Panc1 (cell line): ENCODE measurements at regions not wholly inside any gene's neighbourhood (a gene's known extent, or its start where the extent isn't known, plus 50 kb on each side); places are given as distances from the start of the nearest gene placed in this dataset.

Source experiments
- POLR2AphosphoS5 ChIP-seq: IDR thresholded peaks from 2 replicates; pipeline ENCODE4 v1.6.1; 2012; ENCODE audit warnings: mild to moderate bottlenecking, low read depth, low read length, moderate library complexity
- SIN3A ChIP-seq: IDR thresholded peaks from 2 replicates; pipeline ENCODE4 v1.6.1; 2012; ENCODE audit warnings: low read depth, mild to moderate bottlenecking, low read length, moderate library complexity, borderline replicate concordance; ENCODE audit not compliant: insufficient read depth
- TCF7L2 ChIP-seq: IDR thresholded peaks from 2 replicates; pipeline ENCODE4 v1.6.1; 2011; ENCODE audit warnings: mild to moderate bottlenecking, low read depth, low read length, inconsistent platforms
- TF ChIP-seq, protein P1 (sequence below): fragments of 450-650 bp; IDR thresholded peaks from 2 replicates; pipeline ENCODE4 v1.5.1; 2017; ENCODE audit warnings: mild to moderate bottlenecking

GRCh38 chr6:86355271-86355670 lies 582.1 kb upstream of the HTR1E start:
- TF ChIP-seq, protein P1, sequence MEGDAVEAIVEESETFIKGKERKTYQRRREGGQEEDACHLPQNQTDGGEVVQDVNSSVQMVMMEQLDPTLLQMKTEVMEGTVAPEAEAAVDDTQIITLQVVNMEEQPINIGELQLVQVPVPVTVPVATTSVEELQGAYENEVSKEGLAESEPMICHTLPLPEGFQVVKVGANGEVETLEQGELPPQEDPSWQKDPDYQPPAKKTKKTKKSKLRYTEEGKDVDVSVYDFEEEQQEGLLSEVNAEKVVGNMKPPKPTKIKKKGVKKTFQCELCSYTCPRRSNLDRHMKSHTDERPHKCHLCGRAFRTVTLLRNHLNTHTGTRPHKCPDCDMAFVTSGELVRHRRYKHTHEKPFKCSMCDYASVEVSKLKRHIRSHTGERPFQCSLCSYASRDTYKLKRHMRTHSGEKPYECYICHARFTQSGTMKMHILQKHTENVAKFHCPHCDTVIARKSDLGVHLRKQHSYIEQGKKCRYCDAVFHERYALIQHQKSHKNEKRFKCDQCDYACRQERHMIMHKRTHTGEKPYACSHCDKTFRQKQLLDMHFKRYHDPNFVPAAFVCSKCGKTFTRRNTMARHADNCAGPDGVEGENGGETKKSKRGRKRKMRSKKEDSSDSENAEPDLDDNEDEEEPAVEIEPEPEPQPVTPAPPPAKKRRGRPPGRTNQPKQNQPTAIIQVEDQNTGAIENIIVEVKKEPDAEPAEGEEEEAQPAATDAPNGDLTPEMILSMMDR: no peak
- TF ChIP-seq SIN3A: no peak
- TF ChIP-seq TCF7L2: no peak
- TF ChIP-seq POLR2AphosphoS5: no peak
